ENCODE measurements at regions not wholly inside any gene's neighbourhood (a gene's known extent, or its start where the extent isn't known, plus 50 kb on each side); places are given as distances from the start of the nearest gene placed in this dataset.

- DNase-seq (ENCODE audit: low spot score) = no peak
Measured at GRCh38 chr6:91816335-91816734, 1229.5 kb upstream of the MAP3K7 start.

GRCh38 chr6:91813641-91814040 lies 1226.8 kb upstream of the MAP3K7 start:
- no peak for DNase-seq (ENCODE audit: low spot score)

- DNase-seq (ENCODE audit: low spot score) = no peak
Measured at GRCh38 chr6:91812596-91813274, 1225.9 kb upstream of the MAP3K7 start.

GRCh38 chr6:91804981-91805380 lies 1218.1 kb upstream of the MAP3K7 start:
- DNase-seq (ENCODE audit: low spot score) = no peak

GRCh38 chr6:91802431-91802830 lies 1215.6 kb upstream of the MAP3K7 start:
- no peak for DNase-seq (ENCODE audit: low spot score)

- no peak for DNase-seq (ENCODE audit: low spot score)
Measured at GRCh38 chr6:91796603-91797002, 1209.7 kb upstream of the MAP3K7 start.

- DNase-seq (ENCODE audit: low spot score) = no peak
Measured at GRCh38 chr6:91788501-91788900, 1201.6 kb upstream of the MAP3K7 start.

GRCh38 chr6:91786474-91787184 lies 1199.8 kb upstream of the MAP3K7 start:
- no peak for DNase-seq (ENCODE audit: low spot score)

GRCh38 chr6:91782802-91783201 lies 1195.9 kb upstream of the MAP3K7 start:
- no peak for DNase-seq (ENCODE audit: low spot score)

- DNase-seq (ENCODE audit: low spot score) = no peak
Measured at GRCh38 chr6:91781946-91782345, 1195.1 kb upstream of the MAP3K7 start.

GRCh38 chr6:91780270-91780669 lies 1193.4 kb upstream of the MAP3K7 start:
- no peak for DNase-seq (ENCODE audit: low spot score)

GRCh38 chr6:91761621-91762020 lies 1174.7 kb upstream of the MAP3K7 start:
- DNase-seq (ENCODE audit: low spot score) = no peak

- no peak for DNase-seq (ENCODE audit: low spot score)
Measured at GRCh38 chr6:91754691-91755090, 1167.8 kb upstream of the MAP3K7 start.

- no peak for DNase-seq (ENCODE audit: low spot score)
Measured at GRCh38 chr6:91751526-91751925, 1164.7 kb upstream of the MAP3K7 start.

GRCh38 chr6:91744566-91744965 lies 1157.7 kb upstream of the MAP3K7 start:
- no peak for DNase-seq (ENCODE audit: low spot score)

GRCh38 chr6:91743756-91744155 lies 1156.9 kb upstream of the MAP3K7 start:
- no peak for DNase-seq (ENCODE audit: low spot score)

- DNase-seq (ENCODE audit: low spot score) = no peak
Measured at GRCh38 chr6:91731939-91732338, 1145.1 kb upstream of the MAP3K7 start.

- no peak for DNase-seq (ENCODE audit: low spot score)
Measured at GRCh38 chr6:91730710-91731109, 1143.8 kb upstream of the MAP3K7 start.

GRCh38 chr6:91720324-91720723 lies 1133.5 kb upstream of the MAP3K7 start:
- DNase-seq (ENCODE audit: low spot score) = no peak

GRCh38 chr6:91719414-91719813 lies 1132.5 kb upstream of the MAP3K7 start:
- DNase-seq (ENCODE audit: low spot score) = no peak

- no peak for DNase-seq (ENCODE audit: low spot score)
Measured at GRCh38 chr6:91718198-91718597, 1131.3 kb upstream of the MAP3K7 start.

- DNase-seq (ENCODE audit: low spot score) = no peak
Measured at GRCh38 chr6:91717094-91717493, 1130.2 kb upstream of the MAP3K7 start.

- DNase-seq (ENCODE audit: low spot score) = no peak
Measured at GRCh38 chr6:91716361-91716760, 1129.5 kb upstream of the MAP3K7 start.

All from HT-29 (cell line).